Activated CD8-positive, alpha-beta T cell treated with anti-CD3 and anti-CD28 coated beads for 36 hours (primary cell): ENCODE measurements at regions not wholly inside any gene's neighbourhood (a gene's known extent, or its start where the extent isn't known, plus 50 kb on each side); places are given as distances from the start of the nearest gene placed in this dataset.
"Not testable (repeated sequence)": the region's sequence is repeated elsewhere in the genome, so short reads cannot be mapped to it uniquely, and the experiment has no call there.

Source experiments
- ATAC-seq: fragments of 200-7000 bp; cut with Tn5 transposase; one replicate; pipeline ENCODE4 v1.10.0; 2021; ENCODE audit warnings: mild to moderate bottlenecking, moderate library complexity
- CTCF ChIA-PET: fragments of 350-600 bp; sonication (Branson Sonifier 250); formaldehyde crosslinking; loops from one replicate; lab custom pipeline; 2021; ENCODE audit warnings: antibody characterized with exemption; lab: Charles Lee
- POLR2A ChIA-PET: fragments of 350-600 bp; sonication (Branson Sonifier 250); formaldehyde crosslinking; loops from one replicate; lab custom pipeline; 2021; ENCODE audit warnings: antibody characterized with exemption; lab: Charles Lee
- DNase-seq: peaks from one replicate; pipeline ENCODE4 v3.0.0-alpha.2; 2020
- H3K27ac Mint-ChIP-seq: one replicate; pipeline ENCODE4 v1.8.0; 2021; ENCODE audit warnings: mild to moderate bottlenecking, mixed read lengths
- H3K27me3 Mint-ChIP-seq: one replicate; pipeline ENCODE4 v1.8.0; 2021; ENCODE audit warnings: mixed read lengths
- H3K36me3 Mint-ChIP-seq: one replicate; pipeline ENCODE4 v1.8.0; 2021; ENCODE audit warnings: low read depth, mixed read lengths
- H3K4me1 Mint-ChIP-seq: one replicate; pipeline ENCODE4 v1.8.0; 2021; ENCODE audit warnings: low read depth, mixed read lengths
- H3K4me3 Mint-ChIP-seq: one replicate; pipeline ENCODE4 v1.8.0; 2021; ENCODE audit warnings: mild to moderate bottlenecking, moderate library complexity, mixed read lengths
- H3K9me3 Mint-ChIP-seq: one replicate; pipeline ENCODE4 v1.8.0; 2021; ENCODE audit warnings: mixed read lengths
- intact Hi-C: fragments of 100-400 bp; cut with micrococcal nuclease; formaldehyde crosslinking; loops from one replicate; pipeline ENCODE4 v1.10.0; 2022
- TF ChIP-seq, protein P1 (sequence below): fragments of 200-600 bp; IDR thresholded peaks from one replicate; pipeline ENCODE4 v1.8.0; 2022; ENCODE audit warnings: antibody characterized with exemption, mild to moderate bottlenecking

DNA sequence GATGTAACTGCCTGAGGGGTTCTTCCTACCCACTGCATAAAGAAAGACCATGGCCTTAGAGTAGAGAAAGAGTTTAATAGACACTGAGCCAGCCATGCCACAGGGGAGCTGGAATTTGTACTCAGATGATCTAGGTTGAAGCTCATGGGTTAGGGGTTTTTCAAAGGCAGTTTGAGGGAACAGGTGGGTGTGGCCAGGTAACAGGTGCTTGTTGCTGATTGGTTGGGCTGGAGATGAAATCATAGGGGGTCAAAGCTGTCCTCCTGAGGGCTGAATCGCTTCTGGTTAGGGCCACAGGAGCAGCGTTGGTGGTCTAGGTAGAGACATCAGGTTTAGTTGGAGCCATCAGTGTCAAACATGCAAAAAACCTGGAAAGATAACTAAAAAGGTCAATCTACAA, 59.2 kb upstream of the CSNK1A1L start:
- Mint-ChIP-seq H3K36me3 (no peaks in the 10 kb centered on the region), H3K27me3 (no peaks in the 10 kb centered on the region), H3K4me1 (no peaks in the 10 kb centered on the region), H3K27ac (no peak overlapping the region), H3K9me3 (peaks cover 12% of the 10 kb centered on the region), H3K4me3 (no peak overlapping the region)
- intact Hi-C loops: no loop called here
- POLR2A ChIA-PET: no interaction called here
- TF ChIP-seq, protein P1, sequence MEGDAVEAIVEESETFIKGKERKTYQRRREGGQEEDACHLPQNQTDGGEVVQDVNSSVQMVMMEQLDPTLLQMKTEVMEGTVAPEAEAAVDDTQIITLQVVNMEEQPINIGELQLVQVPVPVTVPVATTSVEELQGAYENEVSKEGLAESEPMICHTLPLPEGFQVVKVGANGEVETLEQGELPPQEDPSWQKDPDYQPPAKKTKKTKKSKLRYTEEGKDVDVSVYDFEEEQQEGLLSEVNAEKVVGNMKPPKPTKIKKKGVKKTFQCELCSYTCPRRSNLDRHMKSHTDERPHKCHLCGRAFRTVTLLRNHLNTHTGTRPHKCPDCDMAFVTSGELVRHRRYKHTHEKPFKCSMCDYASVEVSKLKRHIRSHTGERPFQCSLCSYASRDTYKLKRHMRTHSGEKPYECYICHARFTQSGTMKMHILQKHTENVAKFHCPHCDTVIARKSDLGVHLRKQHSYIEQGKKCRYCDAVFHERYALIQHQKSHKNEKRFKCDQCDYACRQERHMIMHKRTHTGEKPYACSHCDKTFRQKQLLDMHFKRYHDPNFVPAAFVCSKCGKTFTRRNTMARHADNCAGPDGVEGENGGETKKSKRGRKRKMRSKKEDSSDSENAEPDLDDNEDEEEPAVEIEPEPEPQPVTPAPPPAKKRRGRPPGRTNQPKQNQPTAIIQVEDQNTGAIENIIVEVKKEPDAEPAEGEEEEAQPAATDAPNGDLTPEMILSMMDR: no peak
- no peak for DNase-seq
- CTCF ChIA-PET: no interaction called here
- no peak for ATAC-seq

DNA sequence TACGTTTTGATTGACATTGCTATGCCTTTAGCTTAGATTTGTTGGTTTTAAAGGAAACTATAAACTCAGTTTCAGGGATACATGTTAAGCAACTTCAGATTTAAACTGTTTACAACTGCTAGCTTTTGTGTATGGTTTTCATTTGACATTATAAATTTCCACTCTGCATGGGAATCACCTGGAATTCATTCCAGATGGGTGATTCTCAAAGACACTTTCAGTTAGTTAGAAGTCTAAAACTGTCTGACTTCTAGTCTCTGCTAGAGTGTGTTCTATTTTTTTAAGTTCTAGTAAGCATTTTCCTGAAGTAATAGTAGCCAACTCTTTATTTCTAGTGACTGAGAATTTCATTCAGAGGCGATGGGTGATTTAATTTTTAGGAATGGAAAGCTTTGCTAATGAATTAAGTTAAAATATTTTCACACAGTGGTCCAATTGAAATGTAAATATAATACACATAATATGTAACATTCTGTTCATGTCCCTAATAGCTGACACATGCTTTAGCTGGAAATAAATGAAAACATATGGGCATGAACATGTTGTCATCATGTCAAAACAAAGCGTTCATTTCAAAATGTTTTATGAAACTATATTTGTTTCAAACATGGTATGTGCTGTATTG, 58.3 kb upstream of the CSNK1A1L start:
- ATAC-seq: no peak
- no peak for DNase-seq
- ChIA-PET CTCF (no interaction called here), POLR2A (no interaction called here)
- intact Hi-C loops: no loop called here
- Mint-ChIP-seq H3K27ac (no peak overlapping the region), H3K36me3 (no peaks in the 10 kb centered on the region), H3K9me3 (peaks cover 16% of the 10 kb centered on the region), H3K4me3 (no peak overlapping the region), H3K27me3 (no peaks in the 10 kb centered on the region), H3K4me1 (no peaks in the 10 kb centered on the region)
- TF ChIP-seq, protein P1: no peak

DNA sequence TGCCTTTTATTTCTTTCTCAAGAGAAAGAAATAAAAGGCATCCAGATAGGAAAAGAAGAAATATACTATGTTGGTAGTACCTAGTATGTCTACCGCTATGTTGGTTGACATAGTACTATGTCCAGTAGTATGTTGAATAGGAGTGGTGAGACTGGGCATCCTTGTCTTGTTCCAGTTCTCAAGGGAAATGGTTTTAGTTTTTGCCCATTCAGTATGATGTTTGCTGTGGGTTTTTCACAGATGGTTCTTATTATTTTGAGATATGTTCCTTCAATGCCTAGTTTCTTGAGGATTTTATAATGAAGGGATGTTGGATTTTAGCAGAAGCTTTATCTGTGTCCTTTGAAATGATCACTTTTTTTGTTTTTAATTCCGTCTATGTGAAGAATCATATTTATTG, 53.0 kb upstream of the CSNK1A1L start:
- ChIA-PET CTCF (no interaction called here), POLR2A (no interaction called here)
- Mint-ChIP-seq H3K27ac (no peak overlapping the region), H3K36me3 (no peaks in the 10 kb centered on the region), H3K4me3 (no peak overlapping the region), H3K4me1 (no peaks in the 10 kb centered on the region), H3K27me3 (no peaks in the 10 kb centered on the region), H3K9me3 (peaks cover 23% of the 10 kb centered on the region)
- no peak for ATAC-seq
- DNase-seq: no peak
- TF ChIP-seq, protein P1: no peak
- intact Hi-C loops: no loop called here

DNA sequence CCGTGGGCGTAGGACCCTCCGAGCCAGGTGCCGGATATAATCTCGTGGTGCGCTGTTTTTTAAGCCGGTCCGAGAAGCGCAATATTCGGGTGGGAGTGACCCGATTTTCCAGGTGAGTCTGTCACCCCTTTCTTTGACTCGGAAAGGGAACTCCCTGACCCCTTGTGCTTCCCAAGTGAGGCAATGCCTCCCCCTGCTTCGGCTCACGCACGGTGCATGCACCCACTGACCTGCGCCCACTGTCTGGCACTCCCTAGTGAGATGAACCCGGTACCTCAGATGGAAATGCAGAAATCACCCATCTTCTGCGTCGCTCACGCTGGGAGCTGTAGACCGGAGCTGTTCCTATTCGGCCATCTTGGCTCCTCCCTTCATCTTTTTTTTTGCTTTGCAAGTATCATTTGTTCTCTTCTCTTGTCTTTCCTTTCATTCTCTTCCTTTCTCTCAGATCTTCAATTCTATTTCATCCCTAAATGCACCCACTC, 50.2 kb upstream of the CSNK1A1L start:
- ATAC-seq, intact Hi-C loops, H3K36me3 Mint-ChIP-seq, CTCF ChIA-PET, H3K4me3 Mint-ChIP-seq, H3K27ac Mint-ChIP-seq, H3K4me1 Mint-ChIP-seq, POLR2A ChIA-PET, DNase-seq, H3K27me3 Mint-ChIP-seq: not testable (repeated sequence)
- peaks cover 17% of the 10 kb centered on the region for H3K9me3 Mint-ChIP-seq
